GM18507 (cell line): ENCODE measurements at regions not wholly inside any gene's neighbourhood (a gene's known extent, or its start where the extent isn't known, plus 50 kb on each side); places are given as distances from the start of the nearest gene placed in this dataset.

Experiments used
- DNase-seq: peaks from one replicate; pipeline ENCODE4 v3.0.0; 2011; ENCODE audit warnings: low read depth; ENCODE audit not compliant: insufficient read length; ENCODE audit errors: extremely low spot score
- FAIRE-seq: peaks from 2 replicates; lab custom pipeline; 2011; peaks lifted over from hg19 to GRCh38; lab: Jason Lieb, UNC

DNA sequence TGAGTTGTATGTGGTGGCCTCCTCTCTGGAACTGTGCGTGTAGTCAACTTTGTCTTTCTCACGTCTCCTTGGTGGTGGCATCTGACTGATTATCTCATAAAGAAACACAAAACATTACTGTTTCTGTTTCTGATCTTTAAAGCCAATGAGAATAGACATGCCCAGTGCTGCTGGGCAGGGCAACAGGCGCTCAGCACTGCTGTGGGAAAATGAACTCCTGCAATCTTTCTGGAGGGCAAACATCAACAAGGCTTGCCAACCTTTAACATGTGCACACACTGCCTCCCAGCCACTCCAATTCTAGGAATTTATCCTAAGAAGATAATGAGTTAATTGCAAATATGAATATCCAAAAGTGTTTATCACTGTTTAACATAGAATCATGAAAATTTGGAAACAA lies 106.3 kb upstream of the CD93 start:
- FAIRE-seq: no peak

DNA sequence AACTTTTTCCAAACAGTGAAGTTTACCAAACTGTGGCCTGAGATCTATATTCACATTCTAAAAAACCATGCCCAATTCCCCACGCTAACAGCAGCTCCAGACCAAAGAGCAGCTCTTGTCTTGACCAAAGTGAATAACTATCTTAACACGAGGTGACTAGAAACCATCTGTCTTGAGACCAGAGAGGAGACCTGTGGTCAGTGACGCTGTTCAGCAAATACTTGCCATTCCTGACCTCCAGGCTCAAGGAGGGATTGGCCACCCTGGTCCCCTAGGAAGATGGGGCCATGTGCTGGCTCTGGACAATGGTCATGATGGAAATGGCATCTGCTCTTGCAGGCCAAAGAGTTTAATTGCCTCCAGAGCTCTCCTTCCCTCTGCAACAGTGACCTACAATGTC lies 104.4 kb upstream of the CD93 start:
- no peak for FAIRE-seq

More for the DNA sequence above, 106.3 kb upstream of the CD93 start:
- DNase-seq: no peak

DNA sequence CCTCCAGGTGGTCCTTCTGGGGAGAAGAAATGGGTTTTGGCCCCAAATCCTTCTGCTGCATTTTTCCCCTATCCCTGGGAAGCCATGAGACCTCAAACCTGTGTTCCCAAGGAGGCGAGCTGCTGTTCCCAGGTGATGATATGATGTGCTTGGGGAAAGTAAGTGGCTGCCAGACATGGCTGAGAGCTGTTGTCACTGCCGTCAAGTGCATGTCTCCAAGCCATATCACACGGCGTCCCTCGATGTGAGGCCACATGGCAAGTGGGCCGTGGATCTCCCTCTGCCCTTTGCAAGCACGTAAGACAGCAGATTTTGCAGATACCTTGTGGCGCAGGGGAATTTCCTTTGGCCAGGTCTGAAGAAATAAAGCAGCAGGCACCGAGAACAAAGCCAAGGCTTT lies 103.7 kb upstream of the CD93 start:
- FAIRE-seq (no peak), DNase-seq (no peak)

More for the DNA sequence above, 104.4 kb upstream of the CD93 start:
- DNase-seq: no peak

DNA sequence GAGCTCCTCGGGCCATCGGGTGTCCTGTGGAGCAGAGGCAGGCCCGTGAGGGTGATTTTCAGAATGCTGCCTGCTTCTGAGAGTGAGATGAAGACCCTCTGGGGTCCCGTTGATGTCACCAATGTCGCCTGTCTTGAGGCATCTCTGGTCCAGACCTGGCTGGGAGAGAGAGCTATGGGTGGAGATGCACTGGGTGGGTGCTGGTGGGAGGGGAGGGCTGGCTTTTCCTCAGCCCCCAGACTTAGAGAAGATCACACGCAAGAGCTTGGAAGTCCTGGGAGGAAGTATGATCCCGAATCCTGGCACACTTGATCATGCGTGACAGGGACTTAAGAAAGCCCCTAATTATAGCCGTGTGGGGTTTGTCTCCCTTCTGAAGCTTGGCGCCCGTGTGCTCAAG lies 103.2 kb upstream of the CD93 start:
- DNase-seq: no peak
- no peak for FAIRE-seq

DNA sequence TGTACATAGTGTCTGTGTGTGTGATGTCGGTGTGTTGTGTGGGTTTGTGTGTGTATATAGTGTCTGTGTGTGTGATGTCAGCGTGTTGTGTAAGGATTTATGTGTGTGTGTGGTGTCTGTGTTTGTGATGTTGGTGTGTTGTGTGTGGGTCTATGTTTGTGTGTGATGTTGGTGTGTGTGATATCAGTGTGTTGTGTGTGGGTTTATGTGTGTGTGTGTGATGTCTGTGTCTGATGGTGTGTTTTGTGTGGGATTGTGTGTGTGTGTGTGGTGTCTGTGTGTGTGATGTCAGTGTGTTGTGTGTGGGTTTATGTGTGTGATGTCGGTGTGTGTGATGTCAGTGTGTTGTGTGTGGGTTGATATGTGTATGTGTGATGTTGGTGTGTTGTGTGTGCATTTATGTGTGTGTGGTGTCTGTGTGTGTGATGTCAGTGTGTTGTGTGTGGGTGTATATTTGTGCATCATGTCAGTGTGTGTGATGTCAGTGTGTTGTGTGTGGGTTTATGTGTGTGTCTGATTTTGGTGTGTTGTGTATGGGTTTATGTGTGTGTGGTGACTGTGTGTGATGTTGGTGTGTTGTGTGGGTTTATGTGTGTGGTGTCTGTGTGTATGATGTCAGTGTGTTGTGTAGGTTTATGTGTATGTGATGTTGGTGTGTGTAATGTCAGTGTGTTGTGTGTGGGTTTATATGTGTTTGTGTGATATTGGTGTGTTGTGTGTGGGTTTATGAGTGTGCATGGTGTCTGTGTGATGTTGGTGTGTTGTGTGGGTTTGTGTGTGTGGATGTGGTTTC lies 102.4 kb upstream of the CD93 start:
- FAIRE-seq (no peak), DNase-seq (no peak)

DNA sequence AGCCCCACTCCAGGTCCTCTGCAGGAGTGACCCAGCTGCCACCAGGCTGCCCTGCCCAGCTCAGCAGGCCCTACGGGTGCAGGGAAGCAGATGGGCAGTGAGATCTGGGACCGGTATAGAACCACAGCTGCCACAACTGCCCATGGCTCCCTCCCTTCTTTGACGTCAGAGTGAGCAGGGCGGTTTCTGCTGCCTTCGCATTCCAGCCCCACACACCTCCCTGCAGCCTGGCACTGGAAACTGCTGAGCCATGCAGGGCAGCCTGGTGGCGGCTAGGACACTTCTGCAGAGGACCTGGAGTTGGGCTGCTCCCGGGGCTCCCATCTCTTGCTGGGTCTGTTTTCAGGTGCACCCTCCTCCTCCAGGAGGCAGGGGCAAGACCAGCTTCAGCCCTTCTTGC lies 101.6 kb upstream of the CD93 start:
- FAIRE-seq: no peak
- no peak for DNase-seq

DNA sequence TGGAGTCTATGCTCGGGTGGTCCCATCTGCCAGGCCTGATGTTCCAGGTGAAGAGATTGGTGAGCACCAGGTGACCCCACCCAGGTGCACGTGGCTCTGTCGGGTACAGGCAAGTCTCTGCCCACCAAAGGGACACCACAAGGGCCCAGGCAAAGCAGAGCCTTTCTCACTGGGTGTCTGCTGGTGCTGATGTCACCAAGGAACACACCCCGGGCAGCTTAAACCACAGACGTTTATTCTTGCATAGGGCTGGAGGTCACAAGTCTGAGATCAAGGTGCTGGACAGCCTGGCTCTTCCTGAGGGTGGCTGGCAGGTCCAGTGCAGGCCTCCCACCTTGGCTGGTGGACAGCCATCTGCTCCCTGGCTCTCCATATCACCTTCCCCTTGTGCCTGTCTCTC lies 100.7 kb upstream of the CD93 start:
- FAIRE-seq: no peak
- no peak for DNase-seq

DNA sequence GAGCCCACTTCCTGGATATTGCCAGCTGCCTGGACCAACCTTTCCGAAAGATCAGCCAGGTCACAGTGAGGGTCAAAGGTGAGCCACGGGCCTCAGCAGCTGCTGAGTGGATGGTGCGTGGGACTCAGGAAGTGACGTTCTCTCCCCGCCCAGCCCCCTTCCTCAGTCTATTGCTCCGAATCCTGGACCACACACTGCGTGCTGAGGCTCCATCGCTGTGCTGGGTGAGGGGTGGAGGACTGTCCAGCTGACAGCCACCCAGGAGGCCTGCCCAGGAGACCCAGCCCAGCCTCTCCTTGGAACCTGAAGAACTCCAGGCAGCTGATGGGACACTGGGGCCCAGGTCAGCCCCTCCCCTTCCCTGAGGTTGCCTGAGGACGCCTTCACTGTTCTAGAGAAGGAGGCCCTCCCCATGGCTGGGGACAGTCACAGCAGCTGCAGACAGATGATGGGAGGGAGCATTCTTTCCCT lies 94.4 kb upstream of the CD93 start:
- FAIRE-seq: no peak

DNA sequence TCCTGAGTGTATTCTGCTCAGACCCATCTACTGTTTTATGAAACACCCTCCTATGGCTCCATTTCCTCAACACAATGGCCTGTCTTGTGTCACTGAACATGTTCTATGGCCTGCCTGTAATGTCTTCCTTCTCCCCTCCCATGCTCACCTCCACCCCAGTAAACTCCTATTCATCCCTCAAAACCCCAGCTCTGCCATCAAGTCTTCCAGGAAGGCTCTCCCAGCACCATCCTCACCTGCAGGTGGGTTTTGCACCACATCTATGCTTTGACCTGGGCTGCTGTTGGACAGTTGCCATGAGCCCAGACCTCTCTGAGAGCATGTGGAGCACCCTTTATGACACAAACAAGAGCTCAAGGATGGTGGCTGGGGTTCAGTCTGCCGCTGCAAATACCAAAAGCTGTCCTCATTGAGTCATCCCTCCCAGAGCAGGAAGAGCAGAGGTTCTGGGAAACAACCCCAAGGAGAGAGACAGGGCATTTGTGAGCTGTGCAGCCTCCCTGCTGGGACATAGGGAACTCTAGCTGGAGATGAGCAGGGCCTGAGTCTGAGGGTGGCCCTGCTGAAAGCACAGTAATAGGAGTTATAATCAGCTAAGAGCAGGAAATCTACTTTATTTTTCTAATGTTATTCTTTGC lies 93.8 kb upstream of the CD93 start:
- no peak for FAIRE-seq
- DNase-seq: no peak

More for the DNA sequence above, 94.4 kb upstream of the CD93 start:
- DNase-seq: no peak

DNA sequence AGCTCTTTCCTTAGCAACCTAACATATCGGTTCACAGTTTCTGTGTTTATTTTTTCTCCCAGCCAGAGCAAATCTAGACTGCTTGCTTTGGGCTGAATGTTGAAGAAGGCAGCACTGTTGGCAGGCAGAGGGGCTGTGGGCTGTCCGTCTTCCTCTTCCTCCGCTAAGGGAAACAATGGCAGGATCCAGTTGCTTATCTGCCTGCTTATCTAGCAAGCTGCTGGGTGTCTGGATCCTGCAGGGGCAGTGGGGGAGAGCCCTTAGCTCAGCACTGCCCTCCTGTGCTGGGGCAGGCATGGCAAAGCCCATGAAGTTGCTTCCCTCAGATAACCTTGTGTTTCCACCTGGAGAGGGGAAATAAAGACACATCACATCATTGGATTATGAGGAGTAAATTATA lies 92.7 kb upstream of the CD93 start:
- no peak for FAIRE-seq
- no peak for DNase-seq

DNA sequence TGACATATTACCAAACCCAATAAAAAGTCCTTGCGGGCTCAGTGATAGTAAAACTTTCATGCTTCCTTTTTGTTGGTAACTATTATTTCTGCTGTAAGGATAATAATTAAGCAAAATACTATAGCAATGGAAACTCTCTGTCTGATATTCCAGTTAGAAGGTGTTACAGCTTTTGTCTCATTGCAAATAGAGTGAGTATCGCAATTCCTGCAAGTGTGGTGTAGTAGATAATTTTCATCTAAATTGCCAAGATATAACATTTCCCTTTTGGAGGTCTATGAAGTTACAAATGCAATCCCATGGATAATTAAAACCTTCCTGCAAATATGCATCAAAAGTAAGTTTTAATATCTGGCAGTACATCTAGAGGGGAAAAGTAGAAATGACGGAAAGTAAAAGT lies 88.7 kb upstream of the CD93 start:
- FAIRE-seq: no peak
- no peak for DNase-seq

DNA sequence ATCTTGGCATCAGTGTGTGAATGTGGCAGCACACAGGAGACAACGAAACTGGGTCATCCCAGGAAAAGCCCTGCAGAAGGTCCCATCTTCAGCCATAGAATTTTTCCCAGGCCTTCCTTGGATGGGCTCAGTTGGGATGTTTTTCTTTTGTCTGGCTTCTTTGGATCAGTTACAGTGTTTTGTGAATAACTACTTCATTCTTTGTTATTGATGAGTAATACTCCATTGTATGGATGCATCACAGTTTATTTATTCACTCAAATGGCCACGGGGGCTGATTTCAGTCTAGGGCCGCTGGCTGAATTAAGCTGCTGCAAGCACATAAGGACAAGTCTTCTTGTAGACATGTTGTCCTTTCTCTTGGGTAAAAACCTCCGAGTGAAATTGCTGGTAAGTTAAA lies 81.3 kb upstream of the CD93 start:
- DNase-seq (no peak), FAIRE-seq (no peak)

DNA sequence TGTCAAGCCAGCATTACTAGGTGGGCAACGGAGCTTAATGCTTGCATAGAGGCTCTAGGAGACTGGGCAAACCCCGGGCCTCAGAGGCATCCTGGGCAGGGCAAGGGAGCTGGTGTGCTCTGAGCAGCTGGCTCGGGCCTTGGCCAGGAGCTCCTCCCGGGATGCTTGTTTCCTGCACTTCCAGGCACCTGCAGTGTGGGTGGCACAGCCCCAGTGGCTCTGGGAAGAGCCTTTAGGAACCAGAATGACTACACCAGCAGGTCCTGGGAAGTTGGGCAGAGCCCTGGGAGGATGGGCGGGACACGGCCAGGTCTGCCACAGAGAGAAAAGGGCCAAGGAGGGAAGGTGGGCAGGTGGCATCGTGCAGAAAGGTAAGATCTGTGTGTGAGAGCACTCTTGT lies 80.4 kb upstream of the CD93 start:
- FAIRE-seq: no peak
- no peak for DNase-seq

DNA sequence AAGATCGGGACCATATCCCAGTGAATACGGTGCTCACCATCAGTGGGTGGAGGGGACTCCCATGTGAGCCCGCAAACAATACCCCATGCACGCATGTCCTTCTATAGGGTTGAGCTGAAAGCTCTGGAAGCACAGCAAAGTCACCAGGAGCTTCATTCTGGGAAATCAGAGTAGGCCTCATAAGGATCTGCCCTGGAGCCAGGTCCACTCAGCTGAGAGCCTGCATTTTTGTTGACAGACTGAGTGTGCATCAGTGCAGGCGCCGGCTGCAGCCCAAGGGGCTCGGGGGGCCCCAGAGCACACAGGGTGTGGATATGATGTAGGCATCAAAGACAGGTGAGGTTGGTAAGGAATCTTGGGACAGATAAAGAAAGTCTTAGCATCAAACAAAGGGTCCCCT lies 79.8 kb upstream of the CD93 start:
- FAIRE-seq (no peak), DNase-seq (no peak)

DNA sequence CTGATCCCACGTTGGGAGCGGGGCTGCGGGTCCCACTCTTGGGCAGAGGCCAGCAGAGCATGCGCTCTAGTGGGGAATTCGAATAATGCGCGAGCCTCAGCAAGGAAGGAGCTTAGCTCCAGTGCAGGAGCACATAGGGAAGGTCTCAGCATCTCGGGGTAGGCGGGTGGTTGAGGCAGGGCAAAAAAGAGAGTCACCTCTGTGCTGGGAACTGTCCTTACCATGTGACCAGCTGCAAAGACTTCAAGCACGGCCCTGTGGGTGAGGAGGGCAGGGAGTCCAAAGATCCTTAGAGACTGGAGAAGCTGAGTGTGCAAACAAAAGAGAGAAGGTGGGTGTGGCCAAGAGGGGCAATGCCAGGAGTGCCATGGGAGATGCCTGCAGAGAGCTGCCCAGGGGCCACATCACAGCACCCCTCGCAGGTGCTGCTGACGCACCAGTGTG lies 79.2 kb upstream of the CD93 start:
- FAIRE-seq (no peak), DNase-seq (no peak)

DNA sequence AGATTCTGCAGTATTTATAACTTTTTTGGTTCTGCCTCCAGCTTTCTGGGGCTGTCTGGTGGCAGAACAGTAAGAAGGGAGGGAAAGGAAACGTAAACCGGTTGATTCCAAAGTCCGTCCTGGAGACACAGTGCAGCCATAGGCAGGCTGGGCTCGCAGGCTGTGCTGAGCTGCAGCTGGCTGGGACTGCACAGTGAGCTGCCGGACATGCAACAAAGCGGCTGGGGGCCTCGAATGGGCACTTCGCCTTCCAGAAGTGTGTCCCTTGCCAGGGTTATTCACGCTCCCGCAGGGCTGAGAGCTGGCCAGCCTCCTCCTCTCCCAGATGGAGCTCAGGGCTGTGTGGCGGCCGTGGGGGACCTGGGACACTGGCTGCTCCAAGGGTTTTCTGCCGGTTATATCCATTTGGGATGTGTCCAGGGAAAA lies 78.1 kb upstream of the CD93 start:
- no peak for DNase-seq
- no peak for FAIRE-seq

DNA sequence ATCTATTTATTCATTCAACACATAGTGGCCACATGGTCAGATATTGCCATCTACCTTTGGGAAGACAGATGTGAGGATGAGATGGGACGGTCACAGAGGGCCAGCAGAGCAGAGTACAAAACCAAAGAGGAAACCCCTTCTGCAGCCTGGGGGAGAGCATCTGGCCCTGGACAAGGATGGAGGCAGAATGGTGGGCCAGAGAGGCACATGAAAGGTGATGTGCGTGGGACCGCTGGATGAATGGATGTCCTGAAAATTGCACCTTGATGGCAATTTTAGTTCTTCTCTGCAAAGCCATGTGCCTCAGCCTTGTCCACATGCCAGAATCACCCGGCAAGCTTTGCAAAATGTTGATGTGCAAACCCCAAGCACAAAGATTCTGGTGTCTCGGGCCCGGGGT lies 77.4 kb upstream of the CD93 start:
- FAIRE-seq: no peak
- DNase-seq: no peak

DNA sequence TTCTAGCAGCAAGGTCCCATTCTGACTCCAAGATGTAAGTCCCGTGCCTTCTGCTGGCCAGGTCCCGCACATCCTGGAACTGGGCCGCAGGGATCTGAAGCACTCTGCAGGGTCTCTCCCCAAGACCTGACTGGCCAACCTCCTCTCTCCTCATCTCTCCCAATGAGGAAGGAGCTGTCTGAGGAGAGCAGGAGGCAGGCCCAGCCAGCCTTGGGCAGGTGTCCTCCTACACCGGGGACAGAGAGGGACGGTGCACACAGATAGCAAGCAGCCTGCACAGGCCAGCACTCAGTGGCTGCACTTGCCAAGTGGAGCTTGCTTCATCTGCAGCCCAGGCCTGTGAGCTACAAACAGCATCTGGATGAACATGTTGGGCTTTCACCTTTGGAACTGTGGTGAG lies 76.8 kb upstream of the CD93 start:
- no peak for DNase-seq
- FAIRE-seq: no peak

DNA sequence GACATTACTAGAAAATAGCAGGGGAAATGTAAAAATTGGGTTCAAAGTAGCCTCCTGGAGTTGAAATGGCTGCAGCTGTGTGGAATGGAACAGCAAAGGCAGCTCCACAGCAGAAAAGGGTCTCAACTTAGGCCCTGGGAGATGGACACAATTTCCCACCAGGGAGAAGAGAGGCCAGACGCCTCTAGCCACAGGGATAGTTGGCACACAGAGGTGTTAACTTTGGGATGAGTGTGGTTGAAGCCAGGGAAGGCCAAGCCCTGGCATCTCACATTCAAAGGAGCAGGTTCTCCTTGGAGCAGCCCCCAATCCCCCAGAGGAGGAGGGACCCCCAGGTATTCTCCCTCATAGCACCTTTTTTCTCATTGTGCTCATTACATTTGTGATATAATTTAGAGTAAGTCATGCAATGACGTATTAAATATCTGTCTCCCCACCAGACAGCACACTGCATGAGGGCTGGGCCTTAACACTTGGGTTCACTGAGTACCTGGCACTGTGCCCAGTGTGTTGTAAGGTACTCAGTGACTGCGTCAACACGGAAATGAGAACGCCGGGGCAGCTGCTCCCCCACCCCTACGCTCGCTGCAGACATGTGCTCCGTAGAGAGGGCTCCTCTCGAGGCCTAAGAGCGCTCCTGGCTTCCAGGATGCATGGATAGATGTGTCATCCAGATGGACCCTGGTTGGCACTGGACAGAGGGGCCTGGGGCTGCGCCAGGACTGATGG lies 76.0 kb upstream of the CD93 start:
- DNase-seq (no peak), FAIRE-seq (no peak)

DNA sequence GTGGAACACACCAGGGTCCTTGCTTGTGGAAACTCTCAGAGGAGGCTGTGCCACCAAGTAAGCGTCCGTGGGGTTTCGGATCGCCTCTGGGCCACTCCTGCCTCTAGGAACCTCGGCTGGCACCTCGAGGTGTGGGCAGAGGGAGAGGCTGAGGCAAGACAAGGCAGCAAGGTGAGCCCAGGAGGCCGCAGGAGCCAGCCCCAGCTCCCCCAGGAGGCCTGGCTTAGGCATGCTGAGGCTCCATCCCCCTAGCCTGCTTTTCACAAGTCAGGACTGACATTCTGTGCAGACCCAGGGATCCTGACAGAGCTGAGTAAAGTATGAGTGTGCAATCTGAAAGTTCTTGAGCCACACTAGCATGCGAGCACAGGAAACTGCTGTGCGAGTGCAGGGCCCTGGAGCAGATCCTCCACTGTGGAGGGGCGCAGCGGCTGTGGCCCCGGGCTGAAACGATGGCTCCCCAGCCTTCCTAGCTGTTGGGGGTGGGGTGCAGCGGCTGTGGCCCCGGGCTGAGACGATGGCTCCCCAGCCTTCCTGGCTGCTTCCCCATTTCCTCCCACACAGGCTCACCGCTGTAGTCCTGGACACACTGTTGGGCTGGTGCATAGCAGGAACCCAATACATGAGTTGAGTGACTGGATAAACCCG lies 75.2 kb upstream of the CD93 start:
- no peak for FAIRE-seq
- DNase-seq: no peak
